ENCODE measurements at regions not wholly inside any gene's neighbourhood (a gene's known extent, or its start where the extent isn't known, plus 50 kb on each side); places are given as distances from the start of the nearest gene placed in this dataset.
"Not testable (repeated sequence)": the region's sequence is repeated elsewhere in the genome, so short reads cannot be mapped to it uniquely, and the experiment has no call there.

GRCh38 chr5:124103056-124103455 lies 591.1 kb downstream of the CSNK1G3 start:
- H3K27ac Mint-ChIP-seq; H3K9me3 Mint-ChIP-seq; H3K27me3 Mint-ChIP-seq; H3K4me3 Mint-ChIP-seq; DNase-seq; H3K4me1 Mint-ChIP-seq (ENCODE audit: low read depth); H3K36me3 Mint-ChIP-seq (ENCODE audit: low read depth): not testable (repeated sequence)

GRCh38 chr5:124102486-124102885 lies 590.5 kb downstream of the CSNK1G3 start:
- Mint-ChIP-seq H3K27me3 (no peaks in the 10 kb centered on the region), H3K27ac (no peak overlapping the region), H3K36me3 (ENCODE audit: low read depth) (no peaks in the 10 kb centered on the region), H3K9me3 (peaks cover 2% of the 10 kb centered on the region), H3K4me3 (no peak overlapping the region), H3K4me1 (ENCODE audit: low read depth) (no peaks in the 10 kb centered on the region)
- no peak for DNase-seq

- H3K27ac Mint-ChIP-seq = no peak overlapping the region
- no peaks in the 10 kb centered on the region for H3K4me1 Mint-ChIP-seq (ENCODE audit: low read depth)
- H3K4me3 Mint-ChIP-seq = no peak overlapping the region
- no peak for DNase-seq
- no peaks in the 10 kb centered on the region for H3K36me3 Mint-ChIP-seq (ENCODE audit: low read depth)
- no peaks in the 10 kb centered on the region for H3K27me3 Mint-ChIP-seq
- H3K9me3 Mint-ChIP-seq = peaks cover 5% of the 10 kb centered on the region
Measured at GRCh38 chr5:124093658-124094057, 581.7 kb downstream of the CSNK1G3 start.

GRCh38 chr5:124090115-124090514 lies 578.1 kb downstream of the CSNK1G3 start:
- Mint-ChIP-seq H3K27ac (no peak overlapping the region), H3K4me1 (ENCODE audit: low read depth) (no peaks in the 10 kb centered on the region), H3K36me3 (ENCODE audit: low read depth) (no peaks in the 10 kb centered on the region), H3K4me3 (no peak overlapping the region), H3K9me3 (peaks cover 5% of the 10 kb centered on the region), H3K27me3 (no peaks in the 10 kb centered on the region)
- DNase-seq = no peak

GRCh38 chr5:124089578-124089977 lies 577.6 kb downstream of the CSNK1G3 start:
- Mint-ChIP-seq H3K27me3 (no peaks in the 10 kb centered on the region), H3K36me3 (ENCODE audit: low read depth) (no peaks in the 10 kb centered on the region), H3K4me3 (no peak overlapping the region), H3K4me1 (ENCODE audit: low read depth) (no peaks in the 10 kb centered on the region), H3K27ac (no peak overlapping the region), H3K9me3 (peaks cover 5% of the 10 kb centered on the region)
- no peak for DNase-seq

GRCh38 chr5:124088289-124089032 lies 576.5 kb downstream of the CSNK1G3 start:
- Mint-ChIP-seq H3K4me1 (ENCODE audit: low read depth) (no peaks in the 10 kb centered on the region), H3K27me3 (no peaks in the 10 kb centered on the region), H3K4me3 (no peak overlapping the region), H3K27ac (no peak overlapping the region), H3K9me3 (peaks cover 5% of the 10 kb centered on the region), H3K36me3 (ENCODE audit: low read depth) (no peaks in the 10 kb centered on the region)
- no peak for DNase-seq

GRCh38 chr5:124087752-124088151 lies 575.8 kb downstream of the CSNK1G3 start:
- Mint-ChIP-seq H3K27ac (no peak overlapping the region), H3K9me3 (peaks cover 5% of the 10 kb centered on the region), H3K27me3 (no peaks in the 10 kb centered on the region), H3K4me3 (no peak overlapping the region), H3K4me1 (ENCODE audit: low read depth) (no peaks in the 10 kb centered on the region), H3K36me3 (ENCODE audit: low read depth) (no peaks in the 10 kb centered on the region)
- no peak for DNase-seq

- Mint-ChIP-seq H3K9me3 (no peaks in the 10 kb centered on the region), H3K27ac (no peak overlapping the region), H3K27me3 (no peaks in the 10 kb centered on the region), H3K36me3 (ENCODE audit: low read depth) (no peaks in the 10 kb centered on the region), H3K4me3 (no peak overlapping the region), H3K4me1 (ENCODE audit: low read depth) (no peaks in the 10 kb centered on the region)
- no peak for DNase-seq
Measured at GRCh38 chr5:124080256-124080655, 568.3 kb downstream of the CSNK1G3 start.

- no peaks in the 10 kb centered on the region for H3K36me3 Mint-ChIP-seq (ENCODE audit: low read depth)
- no peaks in the 10 kb centered on the region for H3K27me3 Mint-ChIP-seq
- H3K4me3 Mint-ChIP-seq = no peak overlapping the region
Measured at GRCh38 chr5:124079062-124079461, 567.1 kb downstream of the CSNK1G3 start.

GRCh38 chr5:124074500-124074899 lies 562.5 kb downstream of the CSNK1G3 start:
- H3K9me3 Mint-ChIP-seq = no peaks in the 10 kb centered on the region
- H3K36me3 Mint-ChIP-seq (ENCODE audit: low read depth) = no peaks in the 10 kb centered on the region
- no peaks in the 10 kb centered on the region for H3K4me1 Mint-ChIP-seq (ENCODE audit: low read depth)
- H3K27ac Mint-ChIP-seq = no peak overlapping the region
- H3K27me3 Mint-ChIP-seq = no peaks in the 10 kb centered on the region
- DNase-seq = no peak
- H3K4me3 Mint-ChIP-seq = no peak overlapping the region

More at GRCh38 chr5:124079062-124079461, 567.1 kb downstream of the CSNK1G3 start:
- Mint-ChIP-seq H3K4me1 (ENCODE audit: low read depth) (no peaks in the 10 kb centered on the region), H3K9me3 (no peaks in the 10 kb centered on the region), H3K27ac (no peak overlapping the region)
- no peak for DNase-seq

GRCh38 chr5:124072570-124072969 lies 560.6 kb downstream of the CSNK1G3 start:
- Mint-ChIP-seq H3K27me3 (no peaks in the 10 kb centered on the region), H3K4me1 (ENCODE audit: low read depth) (no peaks in the 10 kb centered on the region), H3K4me3 (no peak overlapping the region), H3K27ac (no peak overlapping the region), H3K36me3 (ENCODE audit: low read depth) (no peaks in the 10 kb centered on the region), H3K9me3 (no peaks in the 10 kb centered on the region)
- no peak for DNase-seq

GRCh38 chr5:124071039-124071438 lies 559.1 kb downstream of the CSNK1G3 start:
- H3K36me3 Mint-ChIP-seq (ENCODE audit: low read depth) = no peaks in the 10 kb centered on the region
- H3K4me3 Mint-ChIP-seq = no peak overlapping the region
- no peaks in the 10 kb centered on the region for H3K9me3 Mint-ChIP-seq
- no peak overlapping the region for H3K27ac Mint-ChIP-seq
- H3K27me3 Mint-ChIP-seq = no peaks in the 10 kb centered on the region
- H3K4me1 Mint-ChIP-seq (ENCODE audit: low read depth) = no peaks in the 10 kb centered on the region
- DNase-seq = no peak

- H3K4me1 Mint-ChIP-seq (ENCODE audit: low read depth) = no peaks in the 10 kb centered on the region
- DNase-seq = no peak
- no peaks in the 10 kb centered on the region for H3K27me3 Mint-ChIP-seq
- no peaks in the 10 kb centered on the region for H3K36me3 Mint-ChIP-seq (ENCODE audit: low read depth)
- no peak overlapping the region for H3K4me3 Mint-ChIP-seq
- no peaks in the 10 kb centered on the region for H3K9me3 Mint-ChIP-seq
- H3K27ac Mint-ChIP-seq = no peak overlapping the region
Measured at GRCh38 chr5:124065508-124065907, 553.5 kb downstream of the CSNK1G3 start.

GRCh38 chr5:124064956-124065355 lies 553.0 kb downstream of the CSNK1G3 start:
- Mint-ChIP-seq H3K27ac (no peak overlapping the region), H3K4me1 (ENCODE audit: low read depth) (no peaks in the 10 kb centered on the region), H3K36me3 (ENCODE audit: low read depth) (no peaks in the 10 kb centered on the region), H3K27me3 (no peaks in the 10 kb centered on the region), H3K9me3 (no peaks in the 10 kb centered on the region), H3K4me3 (no peak overlapping the region)
- DNase-seq = no peak

- H3K36me3 Mint-ChIP-seq (ENCODE audit: low read depth) = no peaks in the 10 kb centered on the region
- no peak for DNase-seq
- no peaks in the 10 kb centered on the region for H3K9me3 Mint-ChIP-seq
- H3K4me3 Mint-ChIP-seq = no peak overlapping the region
- no peaks in the 10 kb centered on the region for H3K4me1 Mint-ChIP-seq (ENCODE audit: low read depth)
- no peaks in the 10 kb centered on the region for H3K27me3 Mint-ChIP-seq
- H3K27ac Mint-ChIP-seq = no peak overlapping the region
Measured at GRCh38 chr5:124061663-124062062, 549.7 kb downstream of the CSNK1G3 start.

GRCh38 chr5:124061068-124061430 lies 549.1 kb downstream of the CSNK1G3 start:
- no peak for DNase-seq
- Mint-ChIP-seq H3K27ac (no peak overlapping the region), H3K36me3 (ENCODE audit: low read depth) (no peaks in the 10 kb centered on the region), H3K27me3 (no peaks in the 10 kb centered on the region), H3K4me1 (ENCODE audit: low read depth) (no peaks in the 10 kb centered on the region), H3K4me3 (no peak overlapping the region), H3K9me3 (no peaks in the 10 kb centered on the region)
